GM18873 (cell line): ENCODE measurements at regions not wholly inside any gene's neighbourhood (a gene's known extent, or its start where the extent isn't known, plus 50 kb on each side); places are given as distances from the start of the nearest gene placed in this dataset.
"Not testable (repeated sequence)": the region's sequence is repeated elsewhere in the genome, so short reads cannot be mapped to it uniquely, and the experiment has no call there.

Experiments used
- ATAC-seq: cut with Tn5 transposase; IDR thresholded peaks from one replicate; pipeline ENCODE4 v1.9.1; 2021; ENCODE audit warnings: mild to moderate bottlenecking, moderate library complexity, moderate number of reproducible peaks; ENCODE audit not compliant: unreplicated experiment, low FRiP score

DNA sequence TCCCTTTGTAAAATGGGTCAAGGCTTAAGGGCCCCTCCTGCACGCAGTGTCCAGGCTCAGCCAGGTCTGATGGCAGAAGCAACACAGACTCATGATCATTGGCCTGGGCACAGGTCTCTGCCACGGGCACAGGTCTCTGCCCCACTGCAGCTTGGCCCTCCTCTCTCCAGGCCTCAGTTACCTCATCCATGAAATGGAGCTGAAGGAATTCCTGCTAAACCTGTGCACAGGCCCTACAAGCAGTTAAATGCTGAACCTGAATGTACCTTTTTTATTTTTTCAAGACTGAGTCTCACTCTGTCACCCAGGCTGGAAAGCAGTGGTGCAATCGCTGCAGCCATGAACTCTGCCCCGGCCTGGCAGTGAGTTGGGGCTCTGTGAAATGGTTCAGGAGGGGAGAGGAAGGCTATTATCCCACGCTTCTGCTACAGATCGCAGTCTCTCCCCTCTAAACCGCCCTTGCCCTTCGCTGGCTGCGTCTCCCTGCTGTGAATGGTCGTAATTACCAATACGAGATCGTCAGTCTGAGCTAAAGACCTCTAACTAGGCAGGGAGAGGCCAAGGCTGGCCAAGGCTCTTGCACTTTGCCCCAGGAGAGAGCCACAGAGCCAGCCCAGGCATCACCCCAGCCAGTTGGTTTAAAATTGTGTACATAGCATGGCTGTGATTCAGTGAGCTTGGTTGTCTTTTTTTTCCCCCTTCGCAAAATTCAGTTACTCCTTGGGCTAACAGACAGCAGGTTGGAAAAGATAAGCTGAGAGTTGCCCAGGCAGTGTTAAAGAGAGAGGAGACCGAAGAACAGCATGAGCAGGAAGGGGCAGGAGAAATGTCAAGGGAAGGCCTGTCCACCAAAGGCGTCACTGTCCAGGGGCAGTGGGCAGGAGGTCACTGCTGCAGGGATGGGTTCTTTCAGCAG lies 93.0 kb upstream of the KCTD7 start:
- no peak for ATAC-seq

DNA sequence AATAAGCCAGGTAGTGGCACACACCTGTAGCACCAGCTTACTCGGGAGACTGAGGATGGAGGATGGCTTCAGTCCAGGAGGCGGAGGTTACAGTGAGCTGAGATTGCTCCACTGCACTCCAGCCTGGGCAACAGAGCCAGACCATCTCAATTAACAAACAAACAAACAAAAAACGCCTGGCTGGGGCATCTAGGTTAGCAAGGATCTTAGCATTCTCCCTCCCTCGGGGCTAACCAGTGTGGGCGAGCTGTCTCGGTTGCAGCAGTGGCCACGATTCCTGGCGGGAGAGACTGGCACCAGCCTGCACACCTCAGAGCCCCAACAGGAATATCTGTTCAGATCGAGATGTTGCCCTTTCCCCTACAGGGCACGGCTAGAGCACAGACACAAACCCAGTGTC lies 91.3 kb upstream of the KCTD7 start:
- no peak for ATAC-seq

DNA sequence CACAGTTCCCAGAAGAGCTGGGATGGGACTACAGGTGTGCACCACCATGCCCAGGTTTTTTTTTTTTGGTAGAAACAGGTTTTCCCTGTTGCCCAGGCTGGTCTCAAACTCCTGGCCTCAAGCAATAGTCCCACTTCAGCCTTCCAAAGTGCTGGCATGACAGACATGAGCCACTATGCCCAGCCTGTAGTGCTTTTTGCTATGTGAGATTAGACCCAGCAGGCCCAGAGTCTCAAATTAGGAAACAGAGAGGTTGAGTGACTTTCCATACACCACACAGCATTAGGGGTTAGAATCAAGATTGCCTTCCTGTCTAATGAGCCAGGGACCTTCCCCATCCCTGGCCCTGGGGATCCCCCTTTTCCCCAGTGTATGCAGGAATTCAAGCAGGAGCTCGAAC lies 90.8 kb upstream of the KCTD7 start:
- ATAC-seq = no peak

DNA sequence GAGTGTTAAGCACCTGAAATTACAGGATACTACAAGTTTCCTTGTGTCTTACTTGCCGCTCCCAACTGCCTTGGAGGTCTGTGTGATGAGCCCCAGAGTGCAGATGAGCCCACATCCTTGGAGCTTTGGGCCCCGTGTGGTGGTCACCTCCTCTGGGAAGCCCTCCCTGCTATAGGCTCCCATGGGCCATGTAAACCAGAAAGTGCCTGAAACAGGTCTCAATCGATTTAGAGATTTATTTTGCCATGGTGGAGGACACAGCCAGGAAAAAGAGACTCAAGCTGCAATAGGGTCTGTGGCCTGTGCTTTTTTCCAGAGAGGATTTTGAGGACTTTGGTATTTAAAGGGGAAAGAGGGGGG lies 89.4 kb upstream of the KCTD7 start:
- ATAC-seq = no peak

DNA sequence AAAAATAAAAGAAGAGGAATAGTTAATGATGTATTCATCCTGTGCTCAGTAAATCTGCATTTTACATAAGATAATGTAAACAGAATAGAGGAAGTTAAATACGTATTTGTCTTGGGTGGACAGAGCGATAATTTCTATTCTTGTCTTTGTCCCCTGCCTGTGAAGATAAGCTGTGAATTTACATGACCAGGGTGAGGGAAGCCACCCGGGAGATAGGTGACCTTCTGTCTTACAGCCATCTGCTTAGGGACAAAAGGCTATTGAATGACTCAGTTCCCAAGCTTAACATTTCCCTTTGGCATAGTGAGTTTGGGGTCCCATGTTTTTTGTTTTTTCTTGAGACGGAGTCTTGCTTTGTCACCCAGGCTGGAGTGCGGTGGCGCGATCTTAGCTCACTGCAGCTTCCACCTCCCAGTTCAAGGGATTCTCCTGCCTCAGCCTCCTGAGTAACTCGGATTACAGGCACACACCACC lies 88.7 kb upstream of the KCTD7 start:
- ATAC-seq = no peak

- no peak for ATAC-seq
These were observed 86.6 kb upstream of the KCTD7 start for GRCh38 chr7:66542049-66542448.

- ATAC-seq = no peak
These were observed 86.0 kb upstream of the KCTD7 start for GRCh38 chr7:66542528-66543269.

DNA sequence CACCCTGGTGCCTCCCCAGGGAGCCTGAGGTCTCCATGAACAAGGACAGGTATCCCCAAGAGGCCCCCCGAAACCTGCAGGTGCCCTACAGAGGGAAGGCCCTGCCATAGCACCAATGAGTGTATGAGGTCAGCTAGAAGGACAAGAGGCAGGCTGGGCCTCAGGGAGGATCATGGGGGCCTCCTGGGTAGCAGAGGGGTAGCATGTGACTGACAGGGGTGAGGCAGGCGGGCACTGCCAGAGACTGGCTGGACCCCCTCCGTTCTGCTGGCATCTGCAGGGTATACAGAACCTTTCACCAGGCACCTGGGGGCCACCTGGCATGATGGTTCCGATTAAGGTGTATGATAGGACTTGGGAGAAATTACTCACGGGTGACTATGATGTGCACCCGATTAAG lies 79.2 kb upstream of the KCTD7 start:
- ATAC-seq = no peak

- ATAC-seq = no peak
These were observed 75.7 kb upstream of the KCTD7 start for GRCh38 chr7:66553001-66553400.

- not testable (repeated sequence) for ATAC-seq
These were observed 75.0 kb upstream of the KCTD7 start for GRCh38 chr7:66553675-66554074.

GRCh38 chr7:66554291-66554690 lies 74.4 kb upstream of the KCTD7 start:
- not testable (repeated sequence) for ATAC-seq

DNA sequence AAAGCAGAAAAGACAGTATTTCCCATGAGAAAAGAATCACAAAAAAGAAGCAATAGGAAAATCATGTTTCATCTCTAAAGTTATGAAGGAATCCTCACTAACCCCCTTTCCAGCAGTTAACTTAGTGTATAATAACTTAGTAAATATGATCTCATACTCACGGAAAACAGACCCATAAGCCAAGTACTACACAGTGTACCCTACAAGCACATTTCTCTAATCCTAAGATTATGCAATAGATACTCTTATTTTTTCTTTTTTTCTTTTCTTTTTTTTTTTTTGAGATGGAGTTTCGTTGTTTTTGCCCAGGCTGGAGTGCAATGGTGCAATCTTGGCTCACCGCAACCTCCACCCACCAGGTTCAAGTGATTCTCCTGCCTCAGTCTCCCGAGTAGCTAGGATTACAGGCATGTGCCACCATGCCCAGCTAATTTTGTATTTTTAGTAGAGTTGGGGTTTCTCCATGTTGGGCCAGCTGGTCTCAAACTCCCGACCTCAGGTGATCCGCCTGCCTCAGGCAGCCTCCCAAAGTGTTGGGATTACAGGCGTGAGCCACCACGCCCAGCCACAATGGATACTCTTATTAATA lies 73.7 kb upstream of the KCTD7 start:
- ATAC-seq = not testable (repeated sequence)

DNA sequence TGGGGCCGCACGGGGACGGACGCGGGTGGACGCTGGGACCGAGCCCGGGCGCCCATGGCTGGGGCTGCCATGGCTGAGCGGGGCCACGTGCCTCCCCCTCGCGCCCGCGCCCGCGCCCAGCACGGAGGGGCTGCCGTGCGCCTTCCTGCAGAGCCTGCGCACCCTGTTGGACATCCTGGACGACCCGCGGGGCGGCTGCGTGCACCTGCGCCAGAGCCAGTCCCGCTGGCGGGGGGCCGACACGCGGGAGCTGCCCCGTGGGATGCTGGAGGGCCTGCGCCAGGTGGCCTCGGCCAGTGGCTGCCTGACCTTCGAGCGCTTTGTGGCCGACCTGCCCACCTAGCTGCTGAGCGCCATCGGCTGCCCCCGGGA lies 72.5 kb upstream of the KCTD7 start:
- no peak for ATAC-seq

DNA sequence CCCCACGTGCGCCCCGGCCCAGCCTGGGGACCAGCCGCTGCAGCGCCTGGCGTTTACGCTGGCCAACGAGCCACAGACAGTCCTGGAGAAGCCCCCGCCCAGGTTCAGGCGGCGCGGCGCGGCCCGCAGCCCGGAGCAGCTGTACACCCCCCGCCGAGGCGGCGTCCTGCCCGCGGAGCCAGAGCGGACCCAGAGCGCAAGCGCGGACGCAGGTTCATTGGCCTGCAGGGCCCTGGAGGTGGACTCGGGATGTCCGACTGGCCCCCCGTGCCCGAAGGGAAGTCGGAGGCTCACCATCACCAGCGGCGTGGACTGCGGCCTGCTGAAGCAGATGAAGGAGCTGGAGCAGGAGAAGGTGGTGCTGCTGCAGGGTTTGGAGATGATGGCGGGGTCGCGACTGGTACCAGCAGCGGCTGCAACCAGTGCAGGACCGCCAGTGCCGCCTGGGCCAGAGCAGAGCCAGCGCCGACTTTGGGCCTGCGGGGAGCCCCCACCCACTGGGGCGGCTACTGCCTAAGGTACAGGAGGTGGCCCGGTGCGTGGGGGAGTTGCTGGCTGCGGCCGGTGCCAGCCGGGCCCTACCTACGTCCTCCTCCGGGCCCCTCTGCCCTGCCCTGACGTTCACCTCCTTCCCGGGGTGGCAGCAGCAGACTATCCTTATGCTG lies 72.0 kb upstream of the KCTD7 start:
- ATAC-seq = no peak

DNA sequence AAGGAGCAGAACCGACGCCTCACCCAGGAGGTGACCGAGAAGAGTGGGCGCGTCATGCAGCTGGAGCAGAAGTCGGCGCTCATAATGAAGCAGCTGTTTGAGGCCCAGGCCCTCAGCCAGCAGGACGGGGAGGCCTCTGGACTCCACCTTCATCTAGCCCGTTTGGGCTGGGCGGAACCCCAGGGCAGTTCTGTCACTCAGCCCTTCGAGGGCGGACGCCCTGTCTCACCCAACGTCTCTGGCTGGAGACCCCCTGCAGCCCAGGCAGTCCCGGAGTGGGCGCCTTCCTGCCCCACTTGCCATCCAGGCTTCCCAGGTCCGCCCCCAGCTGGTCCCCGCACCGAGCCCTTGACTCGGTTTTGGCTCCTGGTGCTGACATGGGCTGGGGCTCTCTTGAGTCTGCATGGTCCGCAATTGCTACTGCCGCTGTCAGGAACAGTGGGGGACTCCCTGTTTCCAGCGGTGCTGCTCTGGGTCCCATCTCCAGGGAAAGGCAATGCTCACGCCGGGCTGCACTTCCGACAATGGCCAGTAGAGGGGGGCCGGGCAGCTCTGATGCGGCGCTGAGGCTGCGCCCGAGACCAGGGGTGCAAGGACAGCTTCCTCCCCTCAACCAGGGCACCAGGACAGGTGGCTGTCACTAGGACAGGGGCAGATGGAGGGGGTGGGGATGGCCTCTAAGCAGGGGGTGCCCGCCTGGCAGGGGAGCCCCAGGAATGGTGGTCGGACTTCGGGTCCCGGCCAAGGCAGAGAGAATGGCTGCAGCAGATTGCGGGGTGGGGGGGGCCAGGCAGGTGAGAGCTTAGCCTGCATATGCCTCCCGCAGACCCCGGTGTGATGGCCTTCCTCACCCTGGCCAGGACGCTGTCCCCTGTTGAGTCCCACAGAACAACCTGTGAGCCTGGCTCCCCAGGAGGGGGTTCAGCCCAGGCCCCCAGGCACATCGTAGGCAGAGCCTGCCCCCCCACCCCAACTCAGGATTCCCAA lies 71.2 kb upstream of the KCTD7 start:
- ATAC-seq = no peak

DNA sequence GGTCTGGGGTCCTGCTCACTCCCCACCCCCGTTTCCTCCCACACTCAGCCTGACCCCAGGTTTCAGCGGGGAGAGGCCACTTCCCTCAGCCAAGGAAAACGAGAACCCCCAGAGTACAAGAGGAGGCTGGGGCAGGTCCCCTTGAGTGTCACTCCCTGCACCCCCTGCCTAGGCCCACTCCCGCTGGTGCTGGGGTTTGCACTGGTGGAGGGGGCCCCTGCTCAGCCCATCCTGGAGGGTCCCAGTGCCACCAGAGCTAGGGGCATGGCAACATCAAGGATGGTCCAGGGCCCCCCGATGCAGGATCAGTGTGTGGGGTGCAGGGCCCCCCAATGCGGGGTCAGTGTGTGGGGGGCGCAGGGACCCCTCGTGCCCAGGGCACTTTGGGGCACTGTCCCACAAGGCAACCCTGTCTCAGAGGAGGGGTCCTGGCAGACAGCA lies 70.5 kb upstream of the KCTD7 start:
- ATAC-seq = no peak

DNA sequence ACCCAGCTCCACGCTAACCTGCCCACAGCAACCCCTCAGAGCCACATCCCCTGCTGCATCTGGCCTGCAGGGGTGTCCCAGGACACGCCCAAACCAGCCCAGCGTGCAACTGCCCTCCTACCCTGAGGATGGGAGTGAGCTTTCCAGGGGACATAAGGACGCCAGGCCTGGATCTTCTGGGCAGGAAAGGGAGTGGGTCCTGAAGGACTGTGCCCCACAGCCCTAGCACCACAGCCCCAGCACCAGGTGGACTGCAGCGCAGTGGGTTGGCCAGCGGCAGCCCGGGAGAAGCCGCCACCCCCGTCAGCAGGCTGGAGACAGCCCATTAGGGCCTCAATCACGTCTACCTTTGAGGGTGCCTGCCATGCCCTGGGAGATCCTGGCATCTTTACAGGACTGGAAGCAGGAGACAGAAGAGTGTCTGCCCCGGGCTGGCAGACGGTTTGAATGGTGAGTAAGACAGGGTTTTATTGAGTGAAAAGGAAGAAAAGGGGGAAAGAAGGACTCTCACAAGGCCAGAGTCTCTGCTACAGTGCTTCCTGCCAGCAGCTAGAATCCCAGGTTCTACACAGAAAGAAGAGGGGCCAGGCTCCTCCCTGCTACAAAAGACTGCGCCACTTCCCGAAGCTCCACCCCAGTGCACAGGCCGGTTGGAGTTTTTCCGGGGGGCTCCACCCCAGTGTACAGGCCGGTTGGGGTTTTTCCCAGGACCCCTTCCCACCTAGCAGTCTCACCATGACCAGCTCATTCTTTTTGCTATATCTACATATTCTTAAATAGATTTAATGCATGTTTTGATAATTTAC lies 69.8 kb upstream of the KCTD7 start:
- no peak for ATAC-seq

GRCh38 chr7:66564045-66564444 lies 64.6 kb upstream of the KCTD7 start:
- no peak for ATAC-seq

- ATAC-seq = not testable (repeated sequence)
These were observed 58.5 kb upstream of the KCTD7 start for GRCh38 chr7:66570179-66570578.
